HL-60 (cell line): ENCODE measurements at regions not wholly inside any gene's neighbourhood (a gene's known extent, or its start where the extent isn't known, plus 50 kb on each side); places are given as distances from the start of the nearest gene placed in this dataset.

Source experiments
- DNase-seq, 2 experiments: peaks; one replicate each; pipeline ENCODE4 v3.0.0-alpha.2; 2010 to 2020; ENCODE audit warnings: low read depth in 1 of 2, low spot score in 1 of 2
- H3K27ac ChIP-seq: fragments of 250-450 bp; sonication (Bioruptor Pico); replicated peaks from 2 replicates; pipeline ENCODE4 v1.5.1; 2020; ENCODE audit warnings: mild to moderate bottlenecking, moderate library complexity
- H3K27me3 ChIP-seq: fragments of 250-450 bp; sonication (Bioruptor Pico); 2 replicates; pipeline ENCODE4 v1.5.1; 2021; ENCODE audit warnings: mild to moderate bottlenecking, moderate library complexity; ENCODE audit not compliant: insufficient read depth, poor library complexity, severe bottlenecking
- H3K4me3 ChIP-seq: replicated peaks from 2 replicates; pipeline ENCODE4 v1.5.1; 2011; ENCODE audit warnings: mild to moderate bottlenecking, control low read depth, low read length; ENCODE audit not compliant: insufficient read depth
- CTCF ChIP-seq: IDR thresholded peaks from one replicate; pipeline ENCODE4 v1.5.1; 2011; ENCODE audit warnings: low read length, control low read depth, inconsistent platforms; ENCODE audit not compliant: insufficient read depth
- GABPA ChIP-seq: IDR thresholded peaks from 2 replicates; pipeline ENCODE4 v1.6.1; 2012; ENCODE audit warnings: low read depth
- POLR2AphosphoS5 ChIP-seq: IDR thresholded peaks from 2 replicates; pipeline ENCODE4 v1.6.1; 2012; ENCODE audit warnings: low read depth
- REST ChIP-seq: IDR thresholded peaks from 2 replicates; pipeline ENCODE4 v1.6.1; 2012; ENCODE audit warnings: low read depth; ENCODE audit not compliant: insufficient replicate concordance
- SPI1 ChIP-seq: IDR thresholded peaks from 2 replicates; pipeline ENCODE4 v1.6.1; 2012; ENCODE audit warnings: low read depth, mild to moderate bottlenecking, borderline replicate concordance

- no peaks in the 10 kb centered on the region for H3K27me3 ChIP-seq
- no peak overlapping the region for H3K4me3 ChIP-seq
- H3K27ac ChIP-seq: no peak overlapping the region
- TF ChIP-seq CTCF (no peak), SPI1 (no peak)
- DNase-seq: no peak
Measured at GRCh38 chr5:2284678-2285077, 402.0 kb upstream of the IRX4 start.

GRCh38 chr5:2283481-2284045, 400.8 kb upstream of the IRX4 start:
- Histone ChIP-seq H3K27ac (no peak overlapping the region), H3K27me3 (no peaks in the 10 kb centered on the region), H3K4me3 (no peak overlapping the region)
- no peak for DNase-seq
- TF ChIP-seq GABPA (no peak), CTCF (no peak), REST (no peak), SPI1 (no peak), POLR2AphosphoS5 (no peak)

GRCh38 chr5:2282893-2283292, 400.2 kb upstream of the IRX4 start:
- no peak for DNase-seq
- Histone ChIP-seq H3K27me3 (no peaks in the 10 kb centered on the region), H3K27ac (no peak overlapping the region), H3K4me3 (no peak overlapping the region)
- TF ChIP-seq SPI1 (no peak), POLR2AphosphoS5 (no peak), CTCF (no peak), REST (no peak), GABPA (no peak)

- no peak for TF ChIP-seq CTCF
- TF ChIP-seq POLR2AphosphoS5: no peak
- TF ChIP-seq GABPA: no peak
- no peak for TF ChIP-seq REST
- Histone ChIP-seq H3K27me3 (no peaks in the 10 kb centered on the region), H3K27ac (no peak overlapping the region), H3K4me3 (no peak overlapping the region)
- DNase-seq: no peak
Measured at GRCh38 chr5:2282034-2282690, 399.4 kb upstream of the IRX4 start.
